ENCODE measurements at regions not wholly inside any gene's neighbourhood (a gene's known extent, or its start where the extent isn't known, plus 50 kb on each side); places are given as distances from the start of the nearest gene placed in this dataset.

DNA sequence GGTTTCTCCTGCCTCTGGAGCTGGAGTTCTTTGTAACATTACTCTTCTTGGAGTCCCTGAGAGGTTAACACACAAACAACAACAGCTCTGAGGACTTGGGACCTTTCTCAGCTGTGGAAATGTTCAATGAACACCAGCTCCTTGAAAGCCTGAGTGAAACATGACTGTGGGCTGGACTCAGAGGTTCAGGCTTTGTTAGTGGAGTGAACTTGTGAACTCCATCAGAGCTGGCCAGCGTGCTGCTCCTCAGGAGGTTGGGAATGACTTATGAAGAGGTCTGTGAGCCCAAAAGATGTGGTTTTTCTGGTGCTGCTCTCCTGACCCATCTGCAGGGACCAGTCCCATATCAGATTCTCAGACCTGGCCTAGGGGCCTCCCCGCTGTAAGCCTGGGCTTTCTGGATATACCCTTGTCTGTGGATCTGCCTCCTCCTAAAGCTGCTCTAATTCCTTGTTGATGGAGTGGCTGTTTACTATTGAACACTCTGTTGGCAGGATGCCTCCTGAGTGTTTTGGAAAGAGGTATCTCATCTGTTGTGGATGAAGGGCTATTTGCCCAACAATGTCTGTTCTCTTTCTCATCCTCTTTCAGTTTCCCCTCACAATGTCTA lies 170.0 kb upstream of the GDNF start:
- TF ChIP-seq CTCF (conservative IDR thresholded peaks at IDR 0.05; ENCODE audit: low read depth, low read length) = no peak
- no peak for TF ChIP-seq EZH2 (IDR thresholded peaks at IDR 0.05; ENCODE audit: borderline replicate concordance, low read depth, low read length, poor library complexity, severe bottlenecking)
